Peyer's patch (tissue), 4 donors: ENCODE measurements at regions not wholly inside any gene's neighbourhood (a gene's known extent, or its start where the extent isn't known, plus 50 kb on each side); places are given as distances from the start of the nearest gene placed in this dataset.

ENCODE experiments used
- DNase-seq, 3 donors: peaks; one replicate each; pipeline ENCODE4 v3.0.0-alpha.2; 2017 to 2019
- H3K27ac ChIP-seq, 4 donors: fragments of 200-600 bp; sonication (generic); one replicate each; pipeline ENCODE4 v1.5.1; 2016 to 2019
- H3K27me3 ChIP-seq, 2 donors: fragments of 200-600 bp; sonication (generic); one replicate each; pipeline ENCODE4 v1.5.1; 2019
- H3K36me3 ChIP-seq, 3 donors: fragments of 200-600 bp; sonication (generic); one replicate each; pipeline ENCODE4 v1.5.1; 2016 to 2019
- H3K4me1 ChIP-seq, 4 donors: fragments of 200-600 bp; sonication (generic); one replicate each; pipeline ENCODE4 v1.5.1; 2016 to 2019
- H3K4me3 ChIP-seq, 4 donors: fragments of 200-600 bp; sonication (generic); 1 replicate in 3 of 4; 2 replicates in 1 of 4; pipeline ENCODE4 v1.5.1; 2016 to 2019; ENCODE audit warnings: mild to moderate bottlenecking in 1 of 4
- H3K9me3 ChIP-seq, 4 donors: fragments of 200-600 bp; sonication (generic); one replicate each; pipeline ENCODE4 v1.5.1; 2016 to 2019; ENCODE audit warnings: mild to moderate bottlenecking in 1 of 4
- CTCF ChIP-seq, 6 experiments: fragments of 450-650 bp in 4 of 6; fragments of 200-600 bp in 2 of 6; sonication (generic) in 1 of 6; IDR thresholded peaks; one replicate each; pipeline ENCODE4 v1.5.1; 2017 to 2019; ENCODE audit warnings: antibody characterized with exemption in 6 of 6, mild to moderate bottlenecking in 3 of 6, moderate library complexity in 1 of 6
- POLR2A ChIP-seq, 2 donors: fragments of 450-650 bp; IDR thresholded peaks; one replicate each; pipeline ENCODE4 v1.5.1; 2017; ENCODE audit warnings: antibody characterized with exemption in 2 of 2, mild to moderate bottlenecking in 2 of 2, moderate library complexity in 2 of 2

GRCh38 chr12:88662093-88662492, 81.8 kb upstream of the KITLG start:
- Histone ChIP-seq H3K9me3 (no peaks in the 10 kb centered on the region), H3K4me1 (no peaks in the 10 kb centered on the region), H3K27ac (no peak overlapping the region)

GRCh38 chr12:88658009-88658408, 77.7 kb upstream of the KITLG start:
- H3K4me1 ChIP-seq, result no peaks in the 10 kb centered on the region
- DNase-seq, result no peak
- no peak overlapping the region for H3K27ac ChIP-seq
- TF ChIP-seq POLR2A (IDR thresholded peaks at IDR 0.05) (no peak), CTCF (IDR thresholded peaks at IDR 0.05) (no peak)
- no peaks in the 10 kb centered on the region for H3K9me3 ChIP-seq
- H3K27me3 ChIP-seq, result no peaks in the 10 kb centered on the region
- no peaks in the 10 kb centered on the region for H3K36me3 ChIP-seq
- H3K4me3 ChIP-seq, result no peak overlapping the region

More at GRCh38 chr12:88662093-88662492, 81.8 kb upstream of the KITLG start:
- TF ChIP-seq CTCF (IDR thresholded peaks at IDR 0.05), result no peak
- no peak for TF ChIP-seq POLR2A (IDR thresholded peaks at IDR 0.05)
- Histone ChIP-seq H3K36me3 (no peaks in the 10 kb centered on the region), H3K4me3 (no peak overlapping the region), H3K27me3 (no peaks in the 10 kb centered on the region)
- no peak for DNase-seq

- TF ChIP-seq POLR2A (IDR thresholded peaks at IDR 0.05), result no peak
- TF ChIP-seq CTCF (IDR thresholded peaks at IDR 0.05), result no peak
- DNase-seq, result no peak
- Histone ChIP-seq H3K4me1 (no peaks in the 10 kb centered on the region), H3K9me3 (no peaks in the 10 kb centered on the region), H3K36me3 (no peaks in the 10 kb centered on the region), H3K27ac (no peak overlapping the region), H3K27me3 (no peaks in the 10 kb centered on the region), H3K4me3 (no peak overlapping the region)
Observed at GRCh38 chr12:88650715-88651114, 70.4 kb upstream of the KITLG start.

- no peak for TF ChIP-seq CTCF (IDR thresholded peaks at IDR 0.05)
- TF ChIP-seq POLR2A (IDR thresholded peaks at IDR 0.05), result no peak
- no peaks in the 10 kb centered on the region for H3K27me3 ChIP-seq
- no peaks in the 10 kb centered on the region for H3K4me1 ChIP-seq
- H3K36me3 ChIP-seq, result no peaks in the 10 kb centered on the region
- no peak overlapping the region for H3K4me3 ChIP-seq
- no peak overlapping the region for H3K27ac ChIP-seq
- H3K9me3 ChIP-seq, result no peaks in the 10 kb centered on the region
- no peak for DNase-seq
Observed at GRCh38 chr12:88648625-88649024, 68.4 kb upstream of the KITLG start.

GRCh38 chr12:88646824-88647223, 66.6 kb upstream of the KITLG start:
- TF ChIP-seq POLR2A (IDR thresholded peaks at IDR 0.05) (no peak), CTCF (IDR thresholded peaks at IDR 0.05) (no peak)
- Histone ChIP-seq H3K4me3 (no peak overlapping the region), H3K9me3 (no peaks in the 10 kb centered on the region), H3K4me1 (no peaks in the 10 kb centered on the region), H3K36me3 (no peaks in the 10 kb centered on the region), H3K27ac (no peak overlapping the region), H3K27me3 (no peaks in the 10 kb centered on the region)
- DNase-seq, result no peak

- no peaks in the 10 kb centered on the region for H3K9me3 ChIP-seq
- no peaks in the 10 kb centered on the region for H3K36me3 ChIP-seq
- no peak overlapping the region for H3K4me3 ChIP-seq
- H3K27me3 ChIP-seq, result no peaks in the 10 kb centered on the region
- no peaks in the 10 kb centered on the region for H3K4me1 ChIP-seq
- no peak overlapping the region for H3K27ac ChIP-seq
- TF ChIP-seq POLR2A (IDR thresholded peaks at IDR 0.05) (no peak), CTCF (IDR thresholded peaks at IDR 0.05) (no peak)
- DNase-seq, result no peak
Observed at GRCh38 chr12:88645816-88646215, 65.5 kb upstream of the KITLG start.
